Ishikawa (cell line): ENCODE measurements at regions not wholly inside any gene's neighbourhood (a gene's known extent, or its start where the extent isn't known, plus 50 kb on each side); places are given as distances from the start of the nearest gene placed in this dataset.

Source experiments
- CEBPB ChIP-seq: IDR thresholded peaks from 2 replicates; pipeline ENCODE4 v1.6.1; 2012
- CREB1 ChIP-seq: IDR thresholded peaks from 2 replicates; pipeline ENCODE4 v1.6.1; 2012; ENCODE audit warnings: low read depth
- EGR1 ChIP-seq: IDR thresholded peaks from 2 replicates; pipeline ENCODE4 v1.6.1; 2012
- EP300 ChIP-seq: IDR thresholded peaks from 2 replicates; pipeline ENCODE4 v1.6.1; 2012; ENCODE audit warnings: borderline replicate concordance
- FOXM1 ChIP-seq: IDR thresholded peaks from 2 replicates; pipeline ENCODE4 v1.6.1; 2012; ENCODE audit warnings: low read depth, borderline replicate concordance
- NFIC ChIP-seq: IDR thresholded peaks from 2 replicates; pipeline ENCODE4 v1.6.1; 2012
- RAD21 ChIP-seq: IDR thresholded peaks from 2 replicates; pipeline ENCODE4 v1.6.1; 2012; ENCODE audit warnings: low read depth
- TAF1 ChIP-seq: IDR thresholded peaks from 2 replicates; pipeline ENCODE4 v1.6.1; 2012; ENCODE audit warnings: low read depth, mild to moderate bottlenecking
- TCF12 ChIP-seq: IDR thresholded peaks from 2 replicates; pipeline ENCODE4 v1.6.1; 2012; ENCODE audit warnings: low read depth
- TEAD4 ChIP-seq: IDR thresholded peaks from 2 replicates; pipeline ENCODE4 v1.6.1; 2012
- YY1 ChIP-seq: IDR thresholded peaks from 2 replicates; pipeline ENCODE4 v1.6.1; 2012; ENCODE audit warnings: low read depth
- ZBTB7A ChIP-seq: IDR thresholded peaks from 2 replicates; pipeline ENCODE4 v1.6.1; 2012; ENCODE audit warnings: low read depth
- TF ChIP-seq, protein P1 (sequence below): IDR thresholded peaks from 2 replicates; pipeline ENCODE4 v1.6.1; 2012
- TF ChIP-seq, protein P2 (sequence below): IDR thresholded peaks from 2 replicates; pipeline ENCODE4 v1.6.1; 2012
- TF ChIP-seq, protein P3 (sequence below): IDR thresholded peaks from 2 replicates; pipeline ENCODE4 v1.6.1; 2012; ENCODE audit warnings: low read depth, mild to moderate bottlenecking

DNA sequence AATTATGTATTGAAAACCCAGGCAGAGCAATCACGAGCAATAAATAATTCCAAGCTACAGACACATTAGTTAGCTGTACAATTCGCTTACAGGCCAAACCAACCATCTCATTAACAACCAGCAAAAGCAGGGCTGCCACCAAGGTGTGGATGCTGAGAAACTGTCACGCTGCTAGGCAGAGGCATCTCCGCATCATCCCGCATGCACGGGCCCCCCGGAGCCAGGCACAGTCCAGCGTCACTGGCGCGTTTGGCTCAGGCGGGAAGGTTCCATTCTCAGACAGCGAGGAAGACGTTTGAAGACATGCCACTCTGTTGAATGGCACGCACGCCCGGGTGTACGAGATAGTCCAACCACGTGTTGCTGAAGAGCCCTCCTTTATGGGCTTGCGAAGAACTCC is 184.0 kb downstream of the OLFM1 start:
- TF ChIP-seq RAD21 = no peak
- TF ChIP-seq, protein P1, sequence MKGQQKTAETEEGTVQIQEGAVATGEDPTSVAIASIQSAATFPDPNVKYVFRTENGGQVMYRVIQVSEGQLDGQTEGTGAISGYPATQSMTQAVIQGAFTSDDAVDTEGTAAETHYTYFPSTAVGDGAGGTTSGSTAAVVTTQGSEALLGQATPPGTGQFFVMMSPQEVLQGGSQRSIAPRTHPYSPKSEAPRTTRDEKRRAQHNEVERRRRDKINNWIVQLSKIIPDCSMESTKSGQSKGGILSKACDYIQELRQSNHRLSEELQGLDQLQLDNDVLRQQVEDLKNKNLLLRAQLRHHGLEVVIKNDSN = no peak
- TF ChIP-seq, protein P2, sequence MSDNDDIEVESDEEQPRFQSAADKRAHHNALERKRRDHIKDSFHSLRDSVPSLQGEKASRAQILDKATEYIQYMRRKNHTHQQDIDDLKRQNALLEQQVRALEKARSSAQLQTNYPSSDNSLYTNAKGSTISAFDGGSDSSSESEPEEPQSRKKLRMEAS = no peak
- no peak for TF ChIP-seq TCF12
- TF ChIP-seq EP300 = no peak
- no peak for TF ChIP-seq EGR1
- TF ChIP-seq FOXM1 = no peak
- TF ChIP-seq ZBTB7A = no peak
- TF ChIP-seq NFIC = no peak
- TF ChIP-seq, protein P3, sequence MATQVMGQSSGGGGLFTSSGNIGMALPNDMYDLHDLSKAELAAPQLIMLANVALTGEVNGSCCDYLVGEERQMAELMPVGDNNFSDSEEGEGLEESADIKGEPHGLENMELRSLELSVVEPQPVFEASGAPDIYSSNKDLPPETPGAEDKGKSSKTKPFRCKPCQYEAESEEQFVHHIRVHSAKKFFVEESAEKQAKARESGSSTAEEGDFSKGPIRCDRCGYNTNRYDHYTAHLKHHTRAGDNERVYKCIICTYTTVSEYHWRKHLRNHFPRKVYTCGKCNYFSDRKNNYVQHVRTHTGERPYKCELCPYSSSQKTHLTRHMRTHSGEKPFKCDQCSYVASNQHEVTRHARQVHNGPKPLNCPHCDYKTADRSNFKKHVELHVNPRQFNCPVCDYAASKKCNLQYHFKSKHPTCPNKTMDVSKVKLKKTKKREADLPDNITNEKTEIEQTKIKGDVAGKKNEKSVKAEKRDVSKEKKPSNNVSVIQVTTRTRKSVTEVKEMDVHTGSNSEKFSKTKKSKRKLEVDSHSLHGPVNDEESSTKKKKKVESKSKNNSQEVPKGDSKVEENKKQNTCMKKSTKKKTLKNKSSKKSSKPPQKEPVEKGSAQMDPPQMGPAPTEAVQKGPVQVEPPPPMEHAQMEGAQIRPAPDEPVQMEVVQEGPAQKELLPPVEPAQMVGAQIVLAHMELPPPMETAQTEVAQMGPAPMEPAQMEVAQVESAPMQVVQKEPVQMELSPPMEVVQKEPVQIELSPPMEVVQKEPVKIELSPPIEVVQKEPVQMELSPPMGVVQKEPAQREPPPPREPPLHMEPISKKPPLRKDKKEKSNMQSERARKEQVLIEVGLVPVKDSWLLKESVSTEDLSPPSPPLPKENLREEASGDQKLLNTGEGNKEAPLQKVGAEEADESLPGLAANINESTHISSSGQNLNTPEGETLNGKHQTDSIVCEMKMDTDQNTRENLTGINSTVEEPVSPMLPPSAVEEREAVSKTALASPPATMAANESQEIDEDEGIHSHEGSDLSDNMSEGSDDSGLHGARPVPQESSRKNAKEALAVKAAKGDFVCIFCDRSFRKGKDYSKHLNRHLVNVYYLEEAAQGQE = no peak
- TF ChIP-seq CREB1 = no peak

DNA sequence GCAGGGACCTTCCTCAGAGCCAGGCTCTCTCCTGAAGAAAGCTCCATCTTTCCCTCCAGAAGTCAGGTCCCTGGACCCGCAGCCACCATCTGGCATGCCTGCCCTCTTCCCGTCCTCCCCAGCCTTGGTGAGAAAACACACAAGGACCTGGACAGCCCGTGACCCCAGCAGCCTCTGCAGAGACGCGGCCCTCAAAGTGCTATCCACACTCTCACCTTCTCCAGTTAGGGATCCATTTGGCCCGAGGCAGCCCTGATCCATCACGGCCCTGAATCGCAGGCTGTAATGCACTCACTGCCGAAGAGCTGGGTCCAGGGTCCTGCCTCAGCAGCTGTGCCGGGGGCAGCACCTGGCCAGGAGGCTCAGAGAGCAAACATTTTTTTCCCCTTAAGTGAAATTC is 185.1 kb downstream of the OLFM1 start:
- TF ChIP-seq FOXM1 = no peak
- no peak for TF ChIP-seq EP300
- TF ChIP-seq NFIC = no peak
- no peak for TF ChIP-seq CREB1
- TF ChIP-seq, protein P3 = no peak
- no peak for TF ChIP-seq EGR1
- no peak for TF ChIP-seq TEAD4
- no peak for TF ChIP-seq ZBTB7A
- TF ChIP-seq CEBPB = no peak
- TF ChIP-seq, protein P2 = no peak
- TF ChIP-seq TAF1 = no peak

DNA sequence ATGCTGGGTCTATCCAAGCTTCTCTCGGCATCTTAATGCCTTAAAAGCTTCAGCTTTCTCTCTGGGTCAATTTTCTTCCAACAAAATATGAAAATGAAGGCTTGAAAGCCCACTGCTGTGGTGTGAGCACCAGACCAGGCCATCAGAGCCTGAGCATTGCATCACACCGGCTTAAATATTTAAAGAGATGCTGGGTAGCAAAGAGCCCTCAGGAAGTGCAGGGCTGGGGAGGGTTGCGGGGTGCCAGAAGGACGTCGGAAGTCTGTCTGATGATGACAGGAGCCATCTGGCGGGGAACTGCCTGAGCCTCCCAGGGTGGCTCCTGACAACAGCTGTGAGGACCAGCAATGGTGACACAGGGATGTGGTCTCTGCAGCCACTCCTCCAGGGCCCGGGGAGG is 185.5 kb downstream of the OLFM1 start:
- TF ChIP-seq NFIC = no peak
- no peak for TF ChIP-seq TCF12
- TF ChIP-seq RAD21 = no peak
- TF ChIP-seq, protein P2 = no peak
- TF ChIP-seq ZBTB7A = no peak
- TF ChIP-seq CEBPB = no peak
- no peak for TF ChIP-seq TEAD4
- TF ChIP-seq CREB1 = no peak
- TF ChIP-seq YY1 = no peak
- TF ChIP-seq EP300 = no peak
- no peak for TF ChIP-seq TAF1
- no peak for TF ChIP-seq EGR1

DNA sequence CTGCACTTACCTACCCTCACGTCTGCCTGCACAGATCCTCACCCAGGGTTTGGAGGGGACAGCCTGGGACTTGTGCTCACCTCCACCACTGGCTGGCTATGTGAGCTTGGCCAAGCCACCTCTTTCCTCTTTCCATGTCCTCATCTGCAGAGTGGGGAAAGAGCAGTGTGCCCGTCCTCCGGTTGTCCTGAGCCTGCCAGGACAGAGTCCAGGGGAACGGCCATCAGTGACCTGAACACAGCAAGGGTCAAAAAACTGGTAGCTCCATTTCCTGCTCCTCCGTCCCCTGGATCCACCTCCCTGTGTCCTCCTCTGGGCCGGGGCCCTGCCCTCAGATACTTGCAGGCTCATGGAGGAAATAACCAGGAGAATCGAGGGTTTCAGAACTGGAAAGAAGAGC is 187.7 kb downstream of the OLFM1 start:
- TF ChIP-seq EGR1 (no peak), TCF12 (no peak), ZBTB7A (no peak), CREB1 (no peak), FOXM1 (no peak)

DNA sequence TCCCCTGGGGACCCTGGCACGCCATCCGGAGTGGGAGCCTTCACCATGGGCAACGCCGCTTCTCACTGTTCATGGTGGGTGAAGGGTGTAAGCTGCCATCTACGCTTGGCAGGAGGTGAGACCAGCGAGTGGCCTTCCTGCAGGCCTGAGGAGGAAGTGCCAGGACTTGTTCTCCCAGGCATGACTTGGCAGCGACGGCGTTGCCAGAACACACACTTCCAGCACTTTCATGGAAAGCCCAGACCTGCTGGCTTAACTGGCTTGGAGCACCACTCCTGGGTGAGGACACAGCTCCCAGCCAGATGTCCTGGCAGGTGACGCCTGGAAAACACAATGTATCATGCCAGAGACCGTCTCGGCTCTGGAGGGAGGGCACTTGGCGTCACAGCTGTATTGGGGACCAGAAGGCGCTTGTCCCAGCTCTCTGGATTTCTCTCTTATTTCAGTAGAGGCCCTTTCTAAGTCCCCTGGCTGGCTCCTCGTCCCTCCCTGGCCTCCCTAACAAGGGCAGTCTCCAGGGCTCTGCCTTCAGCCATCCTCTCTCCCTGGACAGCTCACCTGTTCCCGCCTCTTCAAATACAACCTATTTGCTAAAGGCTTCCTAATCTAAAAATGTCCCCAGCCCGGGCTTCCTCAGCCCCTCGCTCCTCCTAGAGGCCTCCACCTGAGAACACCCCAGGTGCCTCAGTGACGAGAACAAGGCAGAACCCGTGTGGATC is 188.3 kb downstream of the OLFM1 start:
- no peak for TF ChIP-seq TEAD4
- TF ChIP-seq FOXM1 = no peak
- no peak for TF ChIP-seq ZBTB7A
- TF ChIP-seq CEBPB = no peak
- TF ChIP-seq, protein P1 = no peak
- TF ChIP-seq EGR1 = no peak
- no peak for TF ChIP-seq TAF1
- TF ChIP-seq, protein P3 = no peak
- no peak for TF ChIP-seq TCF12
- TF ChIP-seq, protein P2 = no peak
- TF ChIP-seq NFIC = no peak
